Osteocyte (in vitro differentiated cells): ENCODE measurements at regions not wholly inside any gene's neighbourhood (a gene's known extent, or its start where the extent isn't known, plus 50 kb on each side); places are given as distances from the start of the nearest gene placed in this dataset.

Source experiments
- DNase-seq: peaks from one replicate; pipeline ENCODE4 v3.0.0; 2021; ENCODE audit warnings: mixed read lengths; ENCODE audit not compliant: unreplicated experiment; ENCODE audit errors: extremely low spot score
- H3K27ac Mint-ChIP-seq: one replicate; pipeline ENCODE4 v1.8.0; 2021; ENCODE audit warnings: mild to moderate bottlenecking, mixed read lengths; ENCODE audit not compliant: unreplicated experiment
- H3K27me3 Mint-ChIP-seq: one replicate; pipeline ENCODE4 v1.8.0; 2021; ENCODE audit warnings: mixed read lengths; ENCODE audit not compliant: unreplicated experiment
- H3K36me3 Mint-ChIP-seq: one replicate; pipeline ENCODE4 v1.8.0; 2021; ENCODE audit warnings: mixed read lengths; ENCODE audit not compliant: unreplicated experiment
- H3K4me1 Mint-ChIP-seq: one replicate; pipeline ENCODE4 v1.8.0; 2021; ENCODE audit warnings: mixed read lengths; ENCODE audit not compliant: unreplicated experiment
- H3K4me3 Mint-ChIP-seq: one replicate; pipeline ENCODE4 v1.8.0; 2021; ENCODE audit warnings: mild to moderate bottlenecking, moderate library complexity, mixed read lengths; ENCODE audit not compliant: unreplicated experiment
- H3K9me3 Mint-ChIP-seq: one replicate; pipeline ENCODE4 v1.8.0; 2021; ENCODE audit warnings: mixed read lengths; ENCODE audit not compliant: unreplicated experiment
- CTCF ChIP-seq: fragments of 200-600 bp; sonication (generic); IDR thresholded peaks from 2 replicates; pipeline ENCODE4 v1.5.0; 2021; ENCODE audit warnings: antibody characterized with exemption, mild to moderate bottlenecking, moderate library complexity

- TF ChIP-seq CTCF = no peak
- no peaks in the 10 kb centered on the region for H3K9me3 Mint-ChIP-seq
- peaks cover 22% of the 10 kb centered on the region for H3K4me1 Mint-ChIP-seq
- no peak overlapping the region for H3K27ac Mint-ChIP-seq
- H3K36me3 Mint-ChIP-seq = no peaks in the 10 kb centered on the region
- H3K27me3 Mint-ChIP-seq = peaks cover 35% of the 10 kb centered on the region
- no peak for DNase-seq
- H3K4me3 Mint-ChIP-seq = no peak overlapping the region
Measured at GRCh38 chr2:11983870-11984269, 237.4 kb downstream of the LPIN1 start.

DNA sequence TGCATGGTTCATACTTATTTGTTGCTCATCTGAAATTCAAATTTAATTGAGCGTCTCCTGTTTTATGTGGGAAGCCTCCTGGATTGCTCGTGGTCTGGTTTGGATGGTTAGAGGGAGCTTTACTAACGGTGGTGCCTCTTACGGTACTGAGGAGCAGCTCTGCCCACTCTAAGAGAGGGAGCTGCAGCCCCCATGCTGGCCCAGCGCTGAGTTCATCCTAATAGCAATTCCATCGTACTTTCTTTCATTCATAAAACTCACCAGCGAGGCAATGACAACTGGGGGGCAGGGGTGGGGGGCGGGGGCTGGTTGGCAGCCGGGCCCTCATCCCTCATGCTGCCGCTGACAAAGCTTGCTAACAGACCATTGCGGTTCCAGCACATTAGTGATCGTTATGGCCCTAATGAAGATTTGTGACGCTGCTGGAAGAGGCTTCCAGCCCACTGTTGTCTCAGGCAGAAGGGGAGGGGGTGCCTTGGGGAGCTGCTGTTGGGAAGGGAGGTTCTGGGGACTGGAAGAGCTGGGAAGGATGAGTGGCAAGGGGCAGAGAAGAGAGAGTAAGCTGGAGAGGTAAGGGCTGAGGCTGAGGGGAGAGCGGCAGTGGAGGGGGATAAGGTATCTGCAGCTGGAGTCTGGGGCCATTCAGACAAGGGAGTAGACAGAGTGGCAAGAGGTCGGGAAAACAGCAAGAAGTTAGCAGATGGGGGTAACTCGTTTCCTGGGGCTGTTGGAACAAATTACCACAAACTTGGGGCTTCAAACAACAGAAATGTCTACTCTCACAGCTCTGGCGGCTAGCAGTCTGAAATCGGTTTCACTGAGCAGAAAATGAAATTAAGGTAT is 238.1 kb downstream of the LPIN1 start:
- no peak overlapping the region for H3K4me3 Mint-ChIP-seq
- H3K27ac Mint-ChIP-seq = no peak overlapping the region
- peaks cover 39% of the 10 kb centered on the region for H3K27me3 Mint-ChIP-seq
- no peaks in the 10 kb centered on the region for H3K9me3 Mint-ChIP-seq
- no peak for DNase-seq
- peaks cover 22% of the 10 kb centered on the region for H3K4me1 Mint-ChIP-seq
- H3K36me3 Mint-ChIP-seq = no peaks in the 10 kb centered on the region
- TF ChIP-seq CTCF = no peak

DNA sequence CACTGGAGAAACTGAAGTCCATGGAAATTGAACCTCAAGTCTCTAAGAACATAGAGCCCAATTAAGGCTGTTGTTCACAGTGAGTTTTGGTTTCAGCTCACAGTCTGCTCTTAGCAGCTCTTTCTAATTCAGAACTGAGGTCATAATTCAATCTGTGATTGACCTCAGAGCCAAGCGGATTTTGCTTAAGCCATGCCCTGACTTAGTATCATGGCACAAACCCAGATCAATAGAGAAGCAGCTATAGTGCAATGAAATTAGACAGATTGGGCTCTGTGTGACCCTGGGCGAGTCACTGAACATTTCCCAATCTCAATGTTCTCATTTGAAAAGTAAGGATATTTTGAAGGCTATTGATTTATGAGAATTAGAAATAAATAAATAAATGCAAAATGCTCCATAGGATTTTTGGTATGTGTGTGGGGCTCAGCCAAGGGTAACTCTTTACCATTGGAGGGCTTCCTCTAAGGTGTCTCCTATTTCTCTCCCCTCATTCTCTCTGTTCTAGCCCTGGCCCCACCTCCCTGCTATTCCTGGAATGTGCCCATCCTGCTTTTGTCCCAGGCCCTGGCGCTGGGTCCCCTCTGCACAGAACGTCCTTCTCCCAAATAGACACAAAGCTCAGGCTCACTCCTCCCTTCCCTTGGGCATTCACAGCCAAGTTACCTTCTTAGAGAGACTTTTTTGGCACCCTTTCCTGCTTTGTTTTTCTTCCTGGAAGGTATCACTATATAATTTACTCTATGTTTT is 239.6 kb downstream of the LPIN1 start:
- Mint-ChIP-seq H3K36me3 (no peaks in the 10 kb centered on the region), H3K9me3 (no peaks in the 10 kb centered on the region), H3K27me3 (peaks cover 36% of the 10 kb centered on the region), H3K27ac (no peak overlapping the region), H3K4me3 (no peak overlapping the region), H3K4me1 (peaks cover 14% of the 10 kb centered on the region)
- DNase-seq = no peak
- no peak for TF ChIP-seq CTCF

GRCh38 chr2:11987151-11987550 is 240.7 kb downstream of the LPIN1 start:
- H3K27ac Mint-ChIP-seq = no peak overlapping the region
- H3K9me3 Mint-ChIP-seq = no peaks in the 10 kb centered on the region
- TF ChIP-seq CTCF = no peak
- no peak for DNase-seq
- H3K4me3 Mint-ChIP-seq = no peak overlapping the region
- H3K36me3 Mint-ChIP-seq = no peaks in the 10 kb centered on the region
- peaks cover 36% of the 10 kb centered on the region for H3K27me3 Mint-ChIP-seq
- peaks cover 6% of the 10 kb centered on the region for H3K4me1 Mint-ChIP-seq

DNA sequence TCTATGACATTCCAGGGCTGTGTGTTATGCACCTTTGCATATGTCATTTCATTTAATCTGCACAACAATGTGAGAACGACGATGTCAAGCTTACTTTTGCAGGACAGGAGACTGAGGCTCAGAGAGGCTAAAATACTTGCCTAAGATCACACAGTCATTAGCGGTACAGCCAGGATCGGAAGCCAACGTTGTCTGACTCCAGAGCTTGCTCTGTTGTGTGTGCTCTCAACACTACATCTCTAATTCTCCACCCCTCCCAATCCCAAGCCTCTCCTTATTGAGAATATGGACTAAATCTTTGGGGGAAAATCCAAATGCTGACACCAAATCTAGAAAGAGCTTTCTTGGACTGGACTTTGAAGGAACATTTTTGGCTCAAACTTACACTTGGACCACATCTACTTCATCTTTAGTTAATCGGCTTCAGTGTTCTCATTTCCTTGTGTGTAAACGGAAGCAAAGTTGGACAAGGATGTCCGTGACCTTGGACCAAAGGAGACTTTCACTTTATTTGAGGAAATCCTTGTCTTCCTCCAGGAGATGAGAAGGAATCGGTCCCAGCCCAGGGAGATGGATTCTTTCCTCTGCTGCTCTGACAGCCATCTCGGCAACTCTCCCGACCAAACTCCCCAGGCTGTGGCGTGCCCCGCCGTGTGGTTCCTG is 242.4 kb downstream of the LPIN1 start:
- Mint-ChIP-seq H3K27me3 (peaks cover 35% of the 10 kb centered on the region), H3K36me3 (no peaks in the 10 kb centered on the region), H3K4me3 (no peak overlapping the region), H3K9me3 (peaks cover 4% of the 10 kb centered on the region), H3K27ac (no peak overlapping the region), H3K4me1 (peaks cover 6% of the 10 kb centered on the region)
- DNase-seq = no peak
- TF ChIP-seq CTCF = no peak
